ENCODE measurements at regions not wholly inside any gene's neighbourhood (a gene's known extent, or its start where the extent isn't known, plus 50 kb on each side); places are given as distances from the start of the nearest gene placed in this dataset.
A peak's percentile ranks its signal among the peaks of the same experiment; 100 is the strongest.

GRCh38 chr7:116354546-116355423 lies 144.4 kb downstream of the TES start:
- TF ChIP-seq TCF7L2 (IDR thresholded peaks at IDR 0.05; ENCODE audit: low read depth, low read length): peak; percentile 95
- TF ChIP-seq CTCF (IDR thresholded peaks at IDR 0.05): no peak
- peak; percentile 67; the same call in 1 of the 2 replicates for TF ChIP-seq POLR2AphosphoS5 (IDR thresholded peaks at IDR 0.05; ENCODE audit: low read depth, low read length)
